ENCODE measurements at regions not wholly inside any gene's neighbourhood (a gene's known extent, or its start where the extent isn't known, plus 50 kb on each side); places are given as distances from the start of the nearest gene placed in this dataset.

DNA sequence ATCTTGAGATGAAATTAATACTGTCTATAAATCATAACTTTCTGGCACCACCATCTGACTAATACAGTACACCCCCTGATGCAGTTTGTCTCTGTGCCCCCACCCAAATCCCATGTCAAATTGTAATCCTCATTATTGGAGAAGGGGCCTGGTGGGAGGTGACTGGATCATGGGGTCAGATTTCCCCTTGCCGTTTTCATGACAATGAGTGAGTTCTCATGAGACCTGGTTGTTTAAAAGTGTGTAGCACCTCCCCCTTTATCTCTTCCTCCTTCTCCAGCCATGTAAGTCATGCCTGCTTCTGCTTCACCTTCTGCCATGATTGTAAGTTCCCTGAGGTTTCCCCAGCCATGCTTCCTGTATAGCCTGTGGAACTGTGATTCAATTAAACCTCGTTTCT, 78.7 kb upstream of the CDH6 start:
- no peaks in the 10 kb centered on the region for H3K4me1 ChIP-seq (ENCODE audit: control insufficient read depth in 1 of 2, insufficient read depth in 2 of 2, low read depth in 1 of 2, low read length in 1 of 2)
- H3K27ac ChIP-seq (ENCODE audit: low read depth in 2 of 2, low read length in 1 of 2), result no peak overlapping the region
- H2AFZ ChIP-seq (ENCODE audit: low read depth), result no peak overlapping the region
- no peak for TF ChIP-seq ELF1 (IDR thresholded peaks at IDR 0.05)
- no peak for TF ChIP-seq RXRA (IDR thresholded peaks at IDR 0.05; ENCODE audit: borderline replicate concordance, low read depth)
- no peak for TF ChIP-seq CHD2 (IDR thresholded peaks at IDR 0.05; ENCODE audit: low read length, partially characterized antibody)
- TF ChIP-seq JUND (IDR thresholded peaks at IDR 0.05), result no peak
- TF ChIP-seq FOXM1 (IDR thresholded peaks at IDR 0.05; ENCODE audit: low read depth), result no peak
- TF ChIP-seq FOSL2 (IDR thresholded peaks at IDR 0.05; ENCODE audit: borderline replicate concordance, low read depth), result no peak
- no peak for TF ChIP-seq GATA2 (CRISPR knock-in tag; IDR thresholded peaks at IDR 0.05)
- TF ChIP-seq RAD21 (IDR thresholded peaks at IDR 0.05; ENCODE audit: low read length), result no peak
- no peak for TF ChIP-seq TAF1 (IDR thresholded peaks at IDR 0.05; ENCODE audit: borderline replicate concordance, low read depth, low read length)
- TF ChIP-seq, protein P1, sequence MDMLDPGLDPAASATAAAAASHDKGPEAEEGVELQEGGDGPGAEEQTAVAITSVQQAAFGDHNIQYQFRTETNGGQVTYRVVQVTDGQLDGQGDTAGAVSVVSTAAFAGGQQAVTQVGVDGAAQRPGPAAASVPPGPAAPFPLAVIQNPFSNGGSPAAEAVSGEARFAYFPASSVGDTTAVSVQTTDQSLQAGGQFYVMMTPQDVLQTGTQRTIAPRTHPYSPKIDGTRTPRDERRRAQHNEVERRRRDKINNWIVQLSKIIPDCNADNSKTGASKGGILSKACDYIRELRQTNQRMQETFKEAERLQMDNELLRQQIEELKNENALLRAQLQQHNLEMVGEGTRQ (IDR thresholded peaks at IDR 0.05; ENCODE audit: borderline replicate concordance, low read depth, low read length), result no peak
- no peak for TF ChIP-seq RCOR1 (IDR thresholded peaks at IDR 0.05; ENCODE audit: low read length)
- TF ChIP-seq SIN3A (IDR thresholded peaks at IDR 0.05; ENCODE audit: borderline replicate concordance, low read depth, low read length), result no peak
- TF ChIP-seq, protein P2, sequence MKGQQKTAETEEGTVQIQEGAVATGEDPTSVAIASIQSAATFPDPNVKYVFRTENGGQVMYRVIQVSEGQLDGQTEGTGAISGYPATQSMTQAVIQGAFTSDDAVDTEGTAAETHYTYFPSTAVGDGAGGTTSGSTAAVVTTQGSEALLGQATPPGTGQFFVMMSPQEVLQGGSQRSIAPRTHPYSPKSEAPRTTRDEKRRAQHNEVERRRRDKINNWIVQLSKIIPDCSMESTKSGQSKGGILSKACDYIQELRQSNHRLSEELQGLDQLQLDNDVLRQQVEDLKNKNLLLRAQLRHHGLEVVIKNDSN (IDR thresholded peaks at IDR 0.05; ENCODE audit: borderline replicate concordance, low read depth), result no peak
- TF ChIP-seq TCF12 (IDR thresholded peaks at IDR 0.05), result no peak
- TF ChIP-seq SMC3 (IDR thresholded peaks at IDR 0.05; ENCODE audit: low read depth, low read length), result no peak
- no peak for TF ChIP-seq MEF2A (IDR thresholded peaks at IDR 0.05; ENCODE audit: borderline replicate concordance, low read depth)
- TF ChIP-seq EZH2phosphoT487 (IDR thresholded peaks at IDR 0.05; ENCODE audit: borderline replicate concordance, low read depth), result no peak
- H3K79me2 ChIP-seq (ENCODE audit: insufficient read depth), result no peaks in the 10 kb centered on the region
- no peak overlapping the region for H3K4me2 ChIP-seq
- H3K9ac ChIP-seq, result no peak overlapping the region
- ChIA-PET CTCF (no interaction called here), POLR2A (no interaction called here)
- DNase-seq, result no peak
- no peaks in the 10 kb centered on the region for H3K9me3 ChIP-seq
- no peaks in the 10 kb centered on the region for H3F3A ChIP-seq (replicated peaks; ENCODE audit: insufficient read depth)
- no peaks in the 10 kb centered on the region for H4K20me1 ChIP-seq (ENCODE audit: insufficient read depth)
- no peaks in the 10 kb centered on the region for H3K36me3 ChIP-seq (replicated peaks in 1 of 2; ENCODE audit: control insufficient read depth in 1 of 2, insufficient read depth in 2 of 2, low read length in 1 of 2)
- H3K4me3 ChIP-seq (ENCODE audit: low read depth in 2 of 2, low read length in 1 of 2), result no peak overlapping the region
- no peaks in the 10 kb centered on the region; the same call in 1 of the 2 replicates for H3K27me3 ChIP-seq (ENCODE audit: insufficient read depth)
- 4% methylated on average over 2 of the region's 2 CpGs for WGBS (ENCODE audit: low lambda C conversion rate)
- no peaks in the 10 kb centered on the region for H3K9me2 ChIP-seq

DNA sequence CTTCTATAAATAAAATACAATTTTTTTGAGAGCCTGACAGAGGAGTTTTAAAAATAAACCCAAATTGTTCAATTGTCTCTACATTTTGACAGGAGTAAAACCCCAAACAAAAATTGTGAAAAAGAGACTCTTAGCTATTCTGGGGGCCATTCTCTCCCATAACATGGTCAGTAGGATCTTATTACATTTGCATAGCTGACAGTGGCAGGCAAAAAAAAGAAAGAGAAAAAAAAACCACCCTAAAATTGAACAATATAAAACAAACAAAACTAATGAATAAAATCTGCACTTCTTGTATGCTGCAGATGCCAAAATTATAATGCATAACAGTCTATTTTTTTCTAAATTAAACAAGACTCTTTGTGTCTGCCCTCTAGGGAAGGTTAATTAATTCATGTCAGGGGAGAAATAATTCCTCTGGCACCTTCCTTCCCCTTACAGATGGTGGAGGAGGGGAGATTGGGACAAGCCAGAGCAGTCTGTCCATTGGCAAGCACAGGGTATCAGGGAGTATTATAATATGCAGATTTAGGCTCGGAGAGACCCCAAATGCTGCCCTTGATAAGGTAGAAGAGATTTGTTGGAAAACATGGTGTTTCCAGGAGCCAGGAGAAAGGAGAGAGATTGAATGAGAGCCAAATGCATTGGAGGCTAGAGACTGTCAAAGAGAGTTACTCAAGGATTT, 79.7 kb upstream of the CDH6 start:
- H3K9me2 ChIP-seq, result no peaks in the 10 kb centered on the region
- no peak overlapping the region for H2AFZ ChIP-seq (ENCODE audit: low read depth)
- H3K9me3 ChIP-seq, result no peaks in the 10 kb centered on the region
- H3K79me2 ChIP-seq (ENCODE audit: insufficient read depth), result no peaks in the 10 kb centered on the region
- no peak overlapping the region for H3K9ac ChIP-seq
- 0% methylated on average over 1 of the region's 1 CpG for WGBS (ENCODE audit: low lambda C conversion rate)
- no peak overlapping the region for H3K4me3 ChIP-seq (ENCODE audit: low read depth in 2 of 2, low read length in 1 of 2)
- no peaks in the 10 kb centered on the region for H3F3A ChIP-seq (replicated peaks; ENCODE audit: insufficient read depth)
- CTCF ChIA-PET, result no interaction called here
- no peaks in the 10 kb centered on the region for H3K36me3 ChIP-seq (replicated peaks in 1 of 2; ENCODE audit: control insufficient read depth in 1 of 2, insufficient read depth in 2 of 2, low read length in 1 of 2)
- H4K20me1 ChIP-seq (ENCODE audit: insufficient read depth), result no peaks in the 10 kb centered on the region
- no peak overlapping the region for H3K4me2 ChIP-seq
- TF ChIP-seq GABPA (IDR thresholded peaks at IDR 0.05; ENCODE audit: low read depth), result no peak
- no peak for TF ChIP-seq EP300 (IDR thresholded peaks at IDR 0.05; ENCODE audit: borderline replicate concordance in 1 of 2, low read depth in 1 of 2, low read length in 1 of 2)
- no peak for TF ChIP-seq RAD21 (IDR thresholded peaks at IDR 0.05; ENCODE audit: low read length)
- no peak for TF ChIP-seq ELF1 (IDR thresholded peaks at IDR 0.05)
- no peak for TF ChIP-seq EZH2phosphoT487 (IDR thresholded peaks at IDR 0.05; ENCODE audit: borderline replicate concordance, low read depth)
- TF ChIP-seq CHD2 (IDR thresholded peaks at IDR 0.05; ENCODE audit: low read length, partially characterized antibody), result no peak
- TF ChIP-seq FOSL2 (IDR thresholded peaks at IDR 0.05; ENCODE audit: borderline replicate concordance, low read depth), result no peak
- TF ChIP-seq SMC3 (IDR thresholded peaks at IDR 0.05; ENCODE audit: low read depth, low read length), result no peak
- no peaks in the 10 kb centered on the region; the same call in 1 of the 2 replicates for H3K27me3 ChIP-seq (ENCODE audit: insufficient read depth)
- POLR2A ChIA-PET, result no interaction called here
- no peak for DNase-seq
- H3K4me1 ChIP-seq (ENCODE audit: control insufficient read depth in 1 of 2, insufficient read depth in 2 of 2, low read depth in 1 of 2, low read length in 1 of 2), result no peaks in the 10 kb centered on the region
- H3K27ac ChIP-seq (ENCODE audit: low read depth in 2 of 2, low read length in 1 of 2), result no peak overlapping the region

Measured in SK-N-SH (cell line).